ENCODE measurements at regions not wholly inside any gene's neighbourhood (a gene's known extent, or its start where the extent isn't known, plus 50 kb on each side); places are given as distances from the start of the nearest gene placed in this dataset.

GRCh38 chr13:106748785-106749184 is 180.8 kb upstream of the ARGLU1 start:
- H3K27me3 Mint-ChIP-seq (ENCODE audit: low read depth): no peaks in the 10 kb centered on the region
- no peak overlapping the region for H3K4me3 Mint-ChIP-seq
- H3K4me1 Mint-ChIP-seq: peaks cover 13% of the 10 kb centered on the region
- no peaks in the 10 kb centered on the region for H3K9me3 Mint-ChIP-seq
- H3K27ac Mint-ChIP-seq: no peak overlapping the region
- no peak for TF ChIP-seq CTCF (IDR thresholded peaks at IDR 0.05; ENCODE audit: unreplicated experiment in 3 of 3)
- H3K36me3 Mint-ChIP-seq (ENCODE audit: low read depth): no peaks in the 10 kb centered on the region

- Mint-ChIP-seq H3K36me3 (ENCODE audit: low read depth) (no peaks in the 10 kb centered on the region), H3K4me1 (no peaks in the 10 kb centered on the region), H3K4me3 (no peak overlapping the region), H3K27ac (no peak overlapping the region), H3K9me3 (no peaks in the 10 kb centered on the region), H3K27me3 (ENCODE audit: low read depth) (no peaks in the 10 kb centered on the region)
- TF ChIP-seq CTCF (IDR thresholded peaks at IDR 0.05; ENCODE audit: unreplicated experiment in 3 of 3): no peak
Observed at GRCh38 chr13:106744516-106744915, 176.6 kb upstream of the ARGLU1 start.

GRCh38 chr13:106738186-106738678 is 170.3 kb upstream of the ARGLU1 start:
- no peaks in the 10 kb centered on the region for H3K4me1 Mint-ChIP-seq
- H3K4me3 Mint-ChIP-seq: no peak overlapping the region
- H3K27ac Mint-ChIP-seq: no peak overlapping the region

GRCh38 chr13:106736941-106737340 is 169.0 kb upstream of the ARGLU1 start:
- H3K9me3 Mint-ChIP-seq: peaks cover 3% of the 10 kb centered on the region
- no peak overlapping the region for H3K4me3 Mint-ChIP-seq
- H3K4me1 Mint-ChIP-seq: no peaks in the 10 kb centered on the region
- H3K27ac Mint-ChIP-seq: no peak overlapping the region
- H3K27me3 Mint-ChIP-seq (ENCODE audit: low read depth): peaks cover 4% of the 10 kb centered on the region
- H3K36me3 Mint-ChIP-seq (ENCODE audit: low read depth): no peaks in the 10 kb centered on the region
- TF ChIP-seq CTCF (IDR thresholded peaks at IDR 0.05; ENCODE audit: unreplicated experiment in 3 of 3): no peak

More at GRCh38 chr13:106738186-106738678, 170.3 kb upstream of the ARGLU1 start:
- Mint-ChIP-seq H3K9me3 (peaks cover 3% of the 10 kb centered on the region), H3K27me3 (ENCODE audit: low read depth) (peaks cover 4% of the 10 kb centered on the region), H3K36me3 (ENCODE audit: low read depth) (no peaks in the 10 kb centered on the region)
- TF ChIP-seq CTCF (IDR thresholded peaks at IDR 0.05; ENCODE audit: unreplicated experiment in 3 of 3): no peak

- Mint-ChIP-seq H3K4me1 (no peaks in the 10 kb centered on the region), H3K36me3 (ENCODE audit: low read depth) (no peaks in the 10 kb centered on the region), H3K27me3 (ENCODE audit: low read depth) (peaks cover 4% of the 10 kb centered on the region), H3K27ac (no peak overlapping the region), H3K4me3 (no peak overlapping the region), H3K9me3 (peaks cover 3% of the 10 kb centered on the region)
- no peak for TF ChIP-seq CTCF (IDR thresholded peaks at IDR 0.05; ENCODE audit: unreplicated experiment in 3 of 3)
Observed at GRCh38 chr13:106734198-106734597, 166.3 kb upstream of the ARGLU1 start.

GRCh38 chr13:106723036-106723435 is 155.1 kb upstream of the ARGLU1 start:
- H3K4me3 Mint-ChIP-seq: no peak overlapping the region
- H3K27me3 Mint-ChIP-seq (ENCODE audit: low read depth): no peaks in the 10 kb centered on the region
- no peak for TF ChIP-seq CTCF (IDR thresholded peaks at IDR 0.05; ENCODE audit: unreplicated experiment in 3 of 3)
- H3K4me1 Mint-ChIP-seq: peaks cover 5% of the 10 kb centered on the region
- H3K36me3 Mint-ChIP-seq (ENCODE audit: low read depth): no peaks in the 10 kb centered on the region
- H3K27ac Mint-ChIP-seq: no peak overlapping the region
- peaks cover 18% of the 10 kb centered on the region for H3K9me3 Mint-ChIP-seq
